ENCODE measurements at regions not wholly inside any gene's neighbourhood (a gene's known extent, or its start where the extent isn't known, plus 50 kb on each side); places are given as distances from the start of the nearest gene placed in this dataset.

GRCh38 chrX:67408423-67409079 is 135.3 kb upstream of the AR start:
- ATAC-seq (no peak), DNase-seq (no peak)
- no peaks in the 10 kb centered on the region for H3K36me3 ChIP-seq
- TF ChIP-seq, protein P1, sequence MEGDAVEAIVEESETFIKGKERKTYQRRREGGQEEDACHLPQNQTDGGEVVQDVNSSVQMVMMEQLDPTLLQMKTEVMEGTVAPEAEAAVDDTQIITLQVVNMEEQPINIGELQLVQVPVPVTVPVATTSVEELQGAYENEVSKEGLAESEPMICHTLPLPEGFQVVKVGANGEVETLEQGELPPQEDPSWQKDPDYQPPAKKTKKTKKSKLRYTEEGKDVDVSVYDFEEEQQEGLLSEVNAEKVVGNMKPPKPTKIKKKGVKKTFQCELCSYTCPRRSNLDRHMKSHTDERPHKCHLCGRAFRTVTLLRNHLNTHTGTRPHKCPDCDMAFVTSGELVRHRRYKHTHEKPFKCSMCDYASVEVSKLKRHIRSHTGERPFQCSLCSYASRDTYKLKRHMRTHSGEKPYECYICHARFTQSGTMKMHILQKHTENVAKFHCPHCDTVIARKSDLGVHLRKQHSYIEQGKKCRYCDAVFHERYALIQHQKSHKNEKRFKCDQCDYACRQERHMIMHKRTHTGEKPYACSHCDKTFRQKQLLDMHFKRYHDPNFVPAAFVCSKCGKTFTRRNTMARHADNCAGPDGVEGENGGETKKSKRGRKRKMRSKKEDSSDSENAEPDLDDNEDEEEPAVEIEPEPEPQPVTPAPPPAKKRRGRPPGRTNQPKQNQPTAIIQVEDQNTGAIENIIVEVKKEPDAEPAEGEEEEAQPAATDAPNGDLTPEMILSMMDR (IDR thresholded peaks at IDR 0.05): no peak
- no peak overlapping the region for H3K4me3 ChIP-seq
- no peak overlapping the region for H3K27ac ChIP-seq
- no peaks in the 10 kb centered on the region for H3K27me3 ChIP-seq (ENCODE audit: low read depth)
- no peaks in the 10 kb centered on the region for H3K9me3 ChIP-seq
- H3K4me1 ChIP-seq: no peaks in the 10 kb centered on the region
- intact Hi-C loops (cut with DNase I): no loop called here

DNA sequence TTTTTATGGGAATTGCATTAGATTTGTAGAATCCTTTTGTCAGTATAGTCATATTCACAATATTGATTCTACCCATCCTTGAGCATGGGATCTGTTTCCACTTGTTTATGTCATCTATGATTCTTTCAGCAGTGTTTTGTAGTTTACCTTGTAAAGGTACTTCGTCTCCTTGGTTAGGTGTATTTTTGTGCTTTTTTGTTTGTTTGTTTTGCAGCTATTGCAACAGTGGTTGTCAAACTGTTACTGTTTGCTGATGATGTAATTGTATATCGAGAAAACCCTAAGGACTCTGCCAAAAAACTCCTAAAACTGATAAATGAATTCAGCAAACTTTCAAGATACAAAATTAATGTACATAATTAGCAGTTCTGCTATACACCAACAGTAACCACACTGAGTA is 127.9 kb upstream of the AR start:
- no peak overlapping the region for H3K4me3 ChIP-seq
- no peaks in the 10 kb centered on the region for H3K4me1 ChIP-seq
- H3K27me3 ChIP-seq (ENCODE audit: low read depth): no peaks in the 10 kb centered on the region
- no peak for DNase-seq
- H3K27ac ChIP-seq: no peak overlapping the region
- TF ChIP-seq, protein P1 (IDR thresholded peaks at IDR 0.05): no peak
- H3K36me3 ChIP-seq: no peaks in the 10 kb centered on the region
- ATAC-seq: no peak
- no peaks in the 10 kb centered on the region for H3K9me3 ChIP-seq
- intact Hi-C loops (cut with DNase I): no loop called here

GRCh38 chrX:67426946-67427345 is 116.9 kb upstream of the AR start:
- Histone ChIP-seq H3K9me3 (no peaks in the 10 kb centered on the region), H3K27ac (no peak overlapping the region), H3K27me3 (ENCODE audit: low read depth) (no peaks in the 10 kb centered on the region), H3K4me1 (no peaks in the 10 kb centered on the region), H3K36me3 (no peaks in the 10 kb centered on the region), H3K4me3 (no peak overlapping the region)
- intact Hi-C loops (cut with DNase I): no loop called here
- no peak for DNase-seq
- TF ChIP-seq, protein P1 (IDR thresholded peaks at IDR 0.05): no peak
- no peak for ATAC-seq

DNA sequence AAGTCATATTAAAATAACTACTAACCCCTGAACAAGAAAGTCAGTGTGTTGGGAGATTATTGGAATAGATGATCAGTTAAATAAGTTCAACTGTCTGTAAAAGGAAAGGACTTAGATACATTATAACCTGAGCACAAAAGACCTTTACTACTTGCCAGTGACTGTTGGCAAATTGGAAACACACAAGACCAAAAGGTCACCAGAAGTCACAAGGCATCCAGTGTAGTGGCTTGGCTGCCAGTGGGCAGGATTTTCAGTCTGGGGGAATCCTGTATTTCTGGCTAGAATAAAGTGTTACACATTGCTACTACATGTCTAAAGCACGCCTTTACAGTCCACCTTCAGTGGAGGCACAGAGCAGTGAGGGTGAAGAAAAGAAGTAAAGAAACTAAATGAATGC is 108.3 kb upstream of the AR start:
- no peak for ATAC-seq
- intact Hi-C loops (cut with DNase I): no loop called here
- Histone ChIP-seq H3K27ac (no peak overlapping the region), H3K27me3 (ENCODE audit: low read depth) (no peaks in the 10 kb centered on the region), H3K36me3 (no peaks in the 10 kb centered on the region), H3K4me3 (no peak overlapping the region), H3K9me3 (no peaks in the 10 kb centered on the region), H3K4me1 (no peaks in the 10 kb centered on the region)
- DNase-seq: no peak
- TF ChIP-seq, protein P1 (IDR thresholded peaks at IDR 0.05): no peak

GRCh38 chrX:67436867-67437266 is 107.0 kb upstream of the AR start:
- no peak overlapping the region for H3K27ac ChIP-seq
- no peaks in the 10 kb centered on the region for H3K27me3 ChIP-seq (ENCODE audit: low read depth)
- H3K4me1 ChIP-seq: no peaks in the 10 kb centered on the region
- no peak overlapping the region for H3K4me3 ChIP-seq
- ATAC-seq (no peak), DNase-seq (no peak)
- intact Hi-C loops (cut with DNase I): no loop called here
- no peaks in the 10 kb centered on the region for H3K36me3 ChIP-seq
- TF ChIP-seq, protein P1 (IDR thresholded peaks at IDR 0.05): no peak
- H3K9me3 ChIP-seq: no peaks in the 10 kb centered on the region
